ENCODE measurements at regions not wholly inside any gene's neighbourhood (a gene's known extent, or its start where the extent isn't known, plus 50 kb on each side); places are given as distances from the start of the nearest gene placed in this dataset.

DNA sequence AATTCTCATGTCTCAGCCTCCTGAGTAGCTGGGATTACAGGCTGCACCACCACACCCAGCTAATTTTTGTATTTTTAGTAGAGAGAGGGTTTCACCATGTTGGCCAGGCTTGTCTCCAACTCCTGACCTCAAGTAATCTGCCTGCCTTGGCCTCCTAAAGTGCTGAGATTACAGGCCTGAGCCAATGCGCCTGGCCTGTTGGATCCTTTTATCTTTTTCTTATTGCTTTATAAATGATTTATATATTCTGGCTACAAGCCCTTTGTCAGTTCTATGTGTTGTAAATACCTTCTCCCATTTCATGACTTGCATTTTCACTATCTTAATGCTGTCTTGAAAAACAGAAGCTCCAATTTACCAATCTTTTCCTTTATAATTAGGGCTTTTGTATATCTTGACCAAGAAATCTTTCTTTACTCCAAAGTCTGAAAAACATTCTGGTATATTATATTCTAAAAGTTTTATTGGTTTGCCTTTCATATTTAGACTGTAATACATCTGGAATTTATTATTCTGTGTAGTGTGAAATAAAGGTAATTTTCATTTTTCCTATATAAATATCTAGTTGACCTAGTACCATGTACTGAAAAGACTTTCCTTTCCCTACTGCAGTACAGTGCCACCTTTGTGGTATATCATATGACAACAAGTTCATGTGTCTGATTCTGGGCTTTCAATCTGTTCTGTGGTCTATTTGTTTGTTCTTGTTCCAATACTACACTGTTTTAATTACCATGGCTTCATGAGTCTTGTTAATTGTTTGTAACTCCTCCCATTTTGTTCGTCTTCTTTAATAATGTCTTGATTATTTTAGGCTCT, 52.9 kb upstream of the RNU6-1 start:
- Histone ChIP-seq H3K4me3 (replicated peaks in 1 of 3; ENCODE audit: insufficient read depth in 1 of 3, low read depth in 1 of 3, low read length in 3 of 3) (no peak overlapping the region), H3K9me3 (replicated peaks; ENCODE audit: control insufficient read depth, insufficient read depth, low read length) (no peaks in the 10 kb centered on the region), H3K27me3 (ENCODE audit: control insufficient read depth in 2 of 2, insufficient read depth in 2 of 2, low read length in 2 of 2) (peaks cover 14 to 18% of the 10 kb centered on the region in 2 experiments), H3K27ac (ENCODE audit: insufficient read depth, low read depth, low read length) (no peak overlapping the region), H3K4me2 (ENCODE audit: insufficient read depth, low read length) (no peak overlapping the region), H3K4me1 (ENCODE audit: control insufficient read depth, extremely low read depth, insufficient read depth, low read length) (no peaks in the 10 kb centered on the region), H4K20me1 (replicated peaks; ENCODE audit: control insufficient read depth, extremely low read depth, insufficient read depth, low read length) (no peaks in the 10 kb centered on the region), H3K9ac (replicated peaks; ENCODE audit: extremely low read depth, insufficient read depth, low read length) (no peak overlapping the region), H3K36me3 (ENCODE audit: control insufficient read depth in 2 of 2, extremely low read depth in 1 of 2, insufficient read depth in 2 of 2, low read length in 2 of 2) (no peaks in the 10 kb centered on the region), H3K9me1 (replicated peaks; ENCODE audit: control insufficient read depth, extremely low read depth, insufficient read depth, low read length) (no peaks in the 10 kb centered on the region), H2AFZ (ENCODE audit: low read depth, low read length) (no peak overlapping the region), H3K79me2 (ENCODE audit: control insufficient read depth, insufficient read depth, low read length) (no peaks in the 10 kb centered on the region)
- TF ChIP-seq POLR2A (IDR thresholded peaks at IDR 0.05; ENCODE audit: low read depth, low read length) (no peak), EZH2 (IDR thresholded peaks at IDR 0.05; ENCODE audit: borderline replicate concordance, low read depth, low read length, severe bottlenecking) (no peak), FOS (IDR thresholded peaks at IDR 0.05; ENCODE audit: borderline replicate concordance, insufficient read depth, low read length) (no peak), POLR2AphosphoS5 (IDR thresholded peaks at IDR 0.05; ENCODE audit: insufficient read depth, low read depth, low read length) (no peak), JUN (IDR thresholded peaks at IDR 0.05; ENCODE audit: borderline replicate concordance, insufficient read depth, insufficient read length, low read depth) (no peak), MYC (IDR thresholded peaks at IDR 0.05; ENCODE audit: low read depth, low read length) (no peak), GATA2 (IDR thresholded peaks at IDR 0.05; ENCODE audit: insufficient read depth, insufficient read length, low read depth, low read length) (no peak), MAX (IDR thresholded peaks at IDR 0.05; ENCODE audit: insufficient read depth, insufficient read length) (no peak), CTCF (IDR thresholded peaks at IDR 0.05; ENCODE audit: extremely low read depth in 1 of 2, insufficient read depth in 1 of 2, low read depth in 1 of 2, low read length in 2 of 2) (no peak)
- CTCF ChIA-PET, result no interaction called here
- BruUV-seq (replicated peaks), result no TSS peak
- intact Hi-C loops (cut with micrococcal nuclease), result no loop called here
- no peak for FAIRE-seq
- dilution Hi-C loops (cut with MboI; ENCODE audit: extremely low pct_ligation_motif_present, low sequenced_read_pairs), result no loop called here
- no peak for DNase-seq (ENCODE audit: low read depth, low spot score)
- POLR2A ChIA-PET, result no interaction called here
